CD4-positive, alpha-beta memory T cell (primary cell): ENCODE measurements at regions not wholly inside any gene's neighbourhood (a gene's known extent, or its start where the extent isn't known, plus 50 kb on each side); places are given as distances from the start of the nearest gene placed in this dataset.

Experiments
- CTCF ChIA-PET: fragments of 350-600 bp; sonication (Branson Sonifier 250); formaldehyde crosslinking; loops from one replicate; lab custom pipeline; 2021; ENCODE audit warnings: inconsistent platforms; ENCODE audit not compliant: partially characterized antibody; lab: Charles Lee
- POLR2A ChIA-PET: fragments of 350-600 bp; sonication (Branson Sonifier 250); formaldehyde crosslinking; loops from one replicate; lab custom pipeline; 2021; ENCODE audit not compliant: partially characterized antibody; lab: Charles Lee
- DNase-seq, 5 donors: peaks; one replicate each; pipeline versions ENCODE4 v3.0.0 to v3.0.0-alpha.2; 2020 to 2022; ENCODE audit warnings: mixed read lengths in 1 of 5
- H3K27ac ChIP-seq: one replicate; pipeline ENCODE4 v1.7.0; 2013; ENCODE audit warnings: low read depth, low read length
- H3K27me3 ChIP-seq: 2 replicates; pipeline ENCODE4 v1.7.0; 2013; ENCODE audit warnings: mild to moderate bottlenecking, low read length, moderate library complexity; ENCODE audit not compliant: insufficient read depth
- H3K36me3 ChIP-seq: 2 replicates; pipeline ENCODE4 v1.7.0; 2013; ENCODE audit warnings: mild to moderate bottlenecking, low read length, moderate library complexity; ENCODE audit not compliant: insufficient read depth
- H3K4me1 ChIP-seq: 2 replicates; pipeline ENCODE4 v1.7.0; 2013; ENCODE audit warnings: mild to moderate bottlenecking, low read length, moderate library complexity; ENCODE audit not compliant: insufficient read depth
- H3K4me3 ChIP-seq, 2 donors: one replicate each; pipeline ENCODE4 v1.7.0; 2013; ENCODE audit warnings: low read length in 2 of 2, mild to moderate bottlenecking in 1 of 2
- H3K9me3 ChIP-seq, 2 donors: one replicate each; pipeline ENCODE4 v1.7.0; 2013; ENCODE audit warnings: low read length in 2 of 2, control low read depth in 1 of 2; ENCODE audit not compliant: control insufficient read depth in 1 of 2
- H3K27ac Mint-ChIP-seq, 7 donors: one replicate each; pipeline ENCODE4 v1.8.0; 2020 to 2021; ENCODE audit warnings: mixed read lengths in 7 of 7, mild to moderate bottlenecking in 6 of 7, inconsistent platforms in 3 of 7, moderate library complexity in 3 of 7
- H3K27me3 Mint-ChIP-seq, 2 donors: one replicate each; pipeline ENCODE4 v1.8.0; 2020 to 2021; ENCODE audit warnings: mixed read lengths in 2 of 2
- H3K36me3 Mint-ChIP-seq, 2 donors: one replicate each; pipeline ENCODE4 v1.8.0; 2020 to 2021; ENCODE audit warnings: mixed read lengths in 2 of 2, inconsistent platforms in 1 of 2, mild to moderate bottlenecking in 1 of 2
- H3K4me1 Mint-ChIP-seq, 4 donors: one replicate each; pipeline ENCODE4 v1.8.0; 2020 to 2021; ENCODE audit warnings: mixed read lengths in 4 of 4, mild to moderate bottlenecking in 1 of 4
- H3K4me3 Mint-ChIP-seq, 8 donors: one replicate each; pipeline ENCODE4 v1.8.0; 2020 to 2021; ENCODE audit warnings: mixed read lengths in 8 of 8, mild to moderate bottlenecking in 7 of 8, moderate library complexity in 6 of 8, inconsistent platforms in 3 of 8
- H3K9me3 Mint-ChIP-seq, 8 donors: one replicate each; pipeline ENCODE4 v1.8.0; 2020 to 2021; ENCODE audit warnings: mixed read lengths in 8 of 8, mild to moderate bottlenecking in 5 of 8, inconsistent platforms in 3 of 8, moderate library complexity in 1 of 8
- intact Hi-C: fragments of 100-400 bp; cut with micrococcal nuclease; formaldehyde crosslinking; loops from one replicate; pipeline ENCODE4 v1.15.1; 2023

DNA sequence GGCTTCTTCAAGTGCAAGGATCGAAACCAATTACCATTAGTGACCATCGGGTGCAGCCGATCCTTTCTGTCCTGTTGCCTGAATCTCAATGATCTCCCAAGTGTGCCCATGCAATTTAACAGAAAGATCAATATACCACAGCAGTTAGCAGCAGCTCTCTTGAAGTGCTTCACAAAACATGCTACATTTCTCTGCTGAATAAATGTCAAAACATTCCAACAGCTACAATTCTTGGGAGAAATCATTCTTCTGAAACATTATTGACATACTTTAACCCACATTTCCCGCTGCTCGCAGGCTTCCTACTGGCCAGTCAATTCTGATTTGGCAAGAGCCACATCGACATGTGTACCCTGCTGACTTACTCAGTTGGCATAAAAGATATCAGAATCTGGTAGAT lies 907.7 kb downstream of the TMEM182 start:
- Histone ChIP-seq H3K36me3 (no peaks in the 10 kb centered on the region), H3K4me1 (no peaks in the 10 kb centered on the region), H3K27ac (no peak overlapping the region), H3K9me3 (no peaks in the 10 kb centered on the region), H3K27me3 (no peaks in the 10 kb centered on the region), H3K4me3 (no peak overlapping the region)
- intact Hi-C loops: no loop called here
- H3K9me3 Mint-ChIP-seq: peaks cover 0 to 9% (median 2%) of the 10 kb centered on the region in 8 donors
- H3K27ac Mint-ChIP-seq: no peak overlapping the region
- H3K4me1 Mint-ChIP-seq: no peaks in the 10 kb centered on the region
- POLR2A ChIA-PET: no interaction called here
- CTCF ChIA-PET: no interaction called here
- DNase-seq: no peak
- H3K36me3 Mint-ChIP-seq: no peaks in the 10 kb centered on the region
- no peak overlapping the region for H3K4me3 Mint-ChIP-seq
- H3K27me3 Mint-ChIP-seq: no peaks in the 10 kb centered on the region
